Liver (tissue), 3 donors: ENCODE measurements at regions not wholly inside any gene's neighbourhood (a gene's known extent, or its start where the extent isn't known, plus 50 kb on each side); places are given as distances from the start of the nearest gene placed in this dataset.

Experiments used
- CTCF ChIP-seq: fragments of 150-350 bp; IDR thresholded peaks from 2 replicates; pipeline ENCODE4 v1.5.1; 2017; ENCODE audit warnings: improper control_type of control experiment, low read depth, low read length; ENCODE audit not compliant: missing input control
- MAX ChIP-seq: IDR thresholded peaks from 2 replicates; pipeline ENCODE4 v1.6.1; 2016; ENCODE audit warnings: antibody characterized with exemption
- RAD21 ChIP-seq, 2 donors: IDR thresholded peaks; 2 replicates each; pipeline ENCODE4 v1.6.1; 2016; ENCODE audit warnings: antibody characterized with exemption in 2 of 2, mild to moderate bottlenecking in 2 of 2
- REST ChIP-seq: IDR thresholded peaks from 2 replicates; pipeline ENCODE4 v1.6.1; 2016; ENCODE audit warnings: antibody characterized with exemption, mild to moderate bottlenecking
- SP1 ChIP-seq: IDR thresholded peaks from 2 replicates; pipeline ENCODE4 v1.6.1; 2018; ENCODE audit warnings: antibody characterized with exemption, mild to moderate bottlenecking
- YY1 ChIP-seq: IDR thresholded peaks from 2 replicates; pipeline ENCODE4 v1.6.1; 2016; ENCODE audit warnings: antibody characterized with exemption, mild to moderate bottlenecking
- donor health status: healthy.
- donor health status: healthy.

GRCh38 chr5:145162626-145163025 is 672.5 kb downstream of the PRELID2 start:
- TF ChIP-seq CTCF (no peak), SP1 (no peak), RAD21 (IDR thresholded peaks at IDR 0.05) (no peak), REST (no peak), YY1 (no peak), MAX (no peak)
